ENCODE measurements at regions not wholly inside any gene's neighbourhood (a gene's known extent, or its start where the extent isn't known, plus 50 kb on each side); places are given as distances from the start of the nearest gene placed in this dataset.

DNA sequence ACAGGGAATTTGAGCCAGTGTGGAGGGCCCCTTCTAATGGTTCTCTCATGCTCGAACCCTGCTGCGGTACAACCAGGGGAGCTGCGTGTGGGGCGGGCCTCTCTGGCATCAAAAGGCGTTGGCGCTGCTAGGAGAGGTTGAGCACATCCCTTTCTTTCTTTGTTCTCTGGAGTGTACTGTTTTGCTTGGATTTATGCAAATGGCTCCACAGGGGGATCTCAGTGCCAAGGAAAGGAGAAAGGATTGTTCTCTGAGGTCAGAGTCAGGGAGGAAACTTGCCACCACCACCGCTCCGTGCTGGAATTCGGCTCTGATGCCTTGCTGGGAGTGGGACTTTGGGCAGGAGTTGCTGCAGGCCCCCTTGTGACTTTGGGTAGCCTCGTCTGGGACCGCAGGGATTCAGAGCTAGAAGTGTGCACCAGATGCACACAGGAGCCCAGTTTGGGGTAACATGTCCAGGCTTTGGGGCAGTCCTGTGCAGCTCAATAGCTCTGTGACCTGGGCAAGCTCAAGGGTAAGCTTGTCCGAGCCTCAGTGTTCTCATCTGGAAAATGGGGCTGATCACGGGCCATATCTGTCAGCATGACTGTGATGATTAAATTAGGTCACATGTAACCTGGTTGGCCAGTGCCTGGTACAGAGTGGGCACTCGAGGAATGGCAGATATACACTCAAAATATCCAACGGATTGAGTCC lies 353.0 kb upstream of the EEF2KMT start:
- Mint-ChIP-seq H3K27me3 (ENCODE audit: low read depth) (peaks cover 88% of the 10 kb centered on the region), H3K4me1 (no peaks in the 10 kb centered on the region), H3K27ac (no peak overlapping the region), H3K4me3 (no peak overlapping the region), H3K36me3 (no peaks in the 10 kb centered on the region), H3K9me3 (no peaks in the 10 kb centered on the region)
- no peak for DNase-seq (ENCODE audit: low spot score in 2 of 2, unreplicated experiment in 2 of 2)
- TF ChIP-seq, protein P1, sequence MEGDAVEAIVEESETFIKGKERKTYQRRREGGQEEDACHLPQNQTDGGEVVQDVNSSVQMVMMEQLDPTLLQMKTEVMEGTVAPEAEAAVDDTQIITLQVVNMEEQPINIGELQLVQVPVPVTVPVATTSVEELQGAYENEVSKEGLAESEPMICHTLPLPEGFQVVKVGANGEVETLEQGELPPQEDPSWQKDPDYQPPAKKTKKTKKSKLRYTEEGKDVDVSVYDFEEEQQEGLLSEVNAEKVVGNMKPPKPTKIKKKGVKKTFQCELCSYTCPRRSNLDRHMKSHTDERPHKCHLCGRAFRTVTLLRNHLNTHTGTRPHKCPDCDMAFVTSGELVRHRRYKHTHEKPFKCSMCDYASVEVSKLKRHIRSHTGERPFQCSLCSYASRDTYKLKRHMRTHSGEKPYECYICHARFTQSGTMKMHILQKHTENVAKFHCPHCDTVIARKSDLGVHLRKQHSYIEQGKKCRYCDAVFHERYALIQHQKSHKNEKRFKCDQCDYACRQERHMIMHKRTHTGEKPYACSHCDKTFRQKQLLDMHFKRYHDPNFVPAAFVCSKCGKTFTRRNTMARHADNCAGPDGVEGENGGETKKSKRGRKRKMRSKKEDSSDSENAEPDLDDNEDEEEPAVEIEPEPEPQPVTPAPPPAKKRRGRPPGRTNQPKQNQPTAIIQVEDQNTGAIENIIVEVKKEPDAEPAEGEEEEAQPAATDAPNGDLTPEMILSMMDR (IDR thresholded peaks at IDR 0.05; ENCODE audit: unreplicated experiment): no peak

DNA sequence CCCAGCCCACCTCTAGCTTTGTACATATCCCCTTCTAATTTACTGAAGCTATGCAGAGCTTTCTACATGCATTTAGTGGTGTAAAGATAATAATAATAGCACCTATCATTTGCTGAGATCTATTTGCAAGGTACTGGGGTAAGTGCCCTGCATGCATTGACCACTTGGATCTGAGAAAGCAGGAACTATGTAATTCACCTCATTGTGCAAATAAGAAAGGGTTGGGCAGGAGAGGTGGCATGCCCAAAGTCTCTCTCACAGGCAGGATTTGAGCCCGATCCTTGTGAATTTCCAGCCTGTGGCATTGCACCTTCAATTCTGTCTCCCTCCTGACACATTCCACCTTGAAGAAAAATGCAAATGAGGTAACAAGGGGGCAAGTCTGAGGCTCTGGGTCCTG lies 352.3 kb upstream of the EEF2KMT start:
- Mint-ChIP-seq H3K36me3 (no peaks in the 10 kb centered on the region), H3K27me3 (ENCODE audit: low read depth) (peaks cover 89% of the 10 kb centered on the region), H3K27ac (no peak overlapping the region), H3K9me3 (no peaks in the 10 kb centered on the region), H3K4me1 (no peaks in the 10 kb centered on the region), H3K4me3 (no peak overlapping the region)
- TF ChIP-seq, protein P1 (IDR thresholded peaks at IDR 0.05; ENCODE audit: unreplicated experiment): no peak
- no peak for DNase-seq (ENCODE audit: low spot score in 2 of 2, unreplicated experiment in 2 of 2)

DNA sequence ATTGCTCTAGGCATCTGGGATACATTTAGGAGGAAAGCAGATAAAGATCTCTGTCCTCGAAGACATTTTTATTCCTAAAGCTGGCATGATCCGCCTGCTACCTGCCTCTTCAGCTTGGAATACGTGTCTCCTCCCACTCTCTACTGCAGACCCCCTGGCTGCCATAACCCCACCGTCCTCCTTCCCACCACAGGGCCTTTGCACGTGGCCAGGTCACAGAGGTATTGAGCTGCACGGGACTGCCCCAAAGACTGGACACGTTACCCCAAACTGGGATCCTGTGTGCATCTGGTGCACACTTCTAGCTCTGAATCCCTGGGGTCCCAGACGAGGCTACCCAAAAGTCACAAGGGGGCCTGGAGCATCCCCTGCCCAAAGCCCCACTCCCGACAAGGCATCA lies 351.2 kb upstream of the EEF2KMT start:
- no peak for DNase-seq (ENCODE audit: low spot score in 2 of 2, unreplicated experiment in 2 of 2)
- TF ChIP-seq, protein P1 (IDR thresholded peaks at IDR 0.05; ENCODE audit: unreplicated experiment): no peak
- Mint-ChIP-seq H3K27me3 (ENCODE audit: low read depth) (peaks cover 90% of the 10 kb centered on the region), H3K36me3 (no peaks in the 10 kb centered on the region), H3K9me3 (no peaks in the 10 kb centered on the region), H3K4me1 (no peaks in the 10 kb centered on the region), H3K27ac (no peak overlapping the region), H3K4me3 (no peak overlapping the region)

DNA sequence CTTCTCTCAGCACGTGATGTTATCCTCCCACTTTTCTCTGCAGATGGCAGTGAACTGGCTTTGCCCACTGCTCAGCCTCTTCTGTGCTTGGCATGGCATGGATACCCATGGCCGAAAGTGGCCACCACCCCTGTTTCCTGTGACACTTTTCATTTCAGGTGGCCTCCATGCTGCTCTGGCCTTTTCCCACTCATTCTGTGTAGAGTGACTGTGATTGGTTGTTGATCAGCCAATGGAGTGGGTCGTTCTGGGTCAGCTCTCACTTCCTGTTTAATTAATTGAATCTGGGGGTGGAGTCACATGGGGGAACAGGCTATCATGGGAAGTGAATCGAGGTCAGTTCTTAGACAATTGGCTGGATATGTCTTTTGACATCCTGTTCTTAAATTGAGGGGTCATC lies 350.1 kb upstream of the EEF2KMT start:
- Mint-ChIP-seq H3K4me1 (no peaks in the 10 kb centered on the region), H3K9me3 (no peaks in the 10 kb centered on the region), H3K27me3 (ENCODE audit: low read depth) (peaks cover 79% of the 10 kb centered on the region), H3K4me3 (no peak overlapping the region), H3K27ac (no peak overlapping the region), H3K36me3 (no peaks in the 10 kb centered on the region)
- TF ChIP-seq, protein P1 (IDR thresholded peaks at IDR 0.05; ENCODE audit: unreplicated experiment): no peak
- no peak for DNase-seq (ENCODE audit: low spot score in 2 of 2, unreplicated experiment in 2 of 2)

DNA sequence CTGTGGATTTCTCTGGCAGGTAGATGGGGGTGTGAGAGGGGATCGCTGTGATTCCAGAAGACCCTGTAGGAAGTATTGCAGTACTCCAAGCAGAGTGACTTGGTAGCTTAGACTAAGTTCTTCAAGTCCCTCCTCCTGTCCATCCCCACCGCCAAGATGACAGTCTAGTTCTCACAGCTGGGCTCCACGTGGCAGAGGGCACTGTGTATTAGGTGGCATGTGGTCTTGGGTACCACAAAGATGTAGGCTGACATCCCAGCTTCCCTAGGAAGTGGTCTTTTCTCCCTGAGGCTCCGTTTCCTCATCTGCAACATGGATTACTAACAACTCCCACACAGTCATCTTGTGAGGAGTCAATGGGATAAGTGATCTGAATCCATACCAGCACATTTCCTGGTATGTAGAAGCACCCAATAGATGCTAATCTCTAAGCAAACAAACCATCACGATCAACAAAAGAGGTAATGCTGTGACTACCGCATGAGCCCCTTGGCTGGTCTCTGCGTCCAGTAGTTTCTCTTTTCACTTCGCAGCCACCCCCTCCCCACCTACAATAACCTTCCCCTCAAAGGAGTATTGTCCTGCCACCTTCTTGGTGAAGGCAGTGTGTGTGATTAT lies 349.1 kb upstream of the EEF2KMT start:
- Mint-ChIP-seq H3K36me3 (no peaks in the 10 kb centered on the region), H3K4me1 (no peaks in the 10 kb centered on the region)
- DNase-seq (ENCODE audit: low spot score in 2 of 2, unreplicated experiment in 2 of 2): no peak

More for the DNA sequence above, 349.1 kb upstream of the EEF2KMT start:
- TF ChIP-seq, protein P1 (IDR thresholded peaks at IDR 0.05; ENCODE audit: unreplicated experiment): no peak
- H3K4me3 Mint-ChIP-seq: no peak overlapping the region
- no peak overlapping the region for H3K27ac Mint-ChIP-seq
- H3K9me3 Mint-ChIP-seq: no peaks in the 10 kb centered on the region
- H3K27me3 Mint-ChIP-seq (ENCODE audit: low read depth): peaks cover 75% of the 10 kb centered on the region
